ENCODE measurements at regions not wholly inside any gene's neighbourhood (a gene's known extent, or its start where the extent isn't known, plus 50 kb on each side); places are given as distances from the start of the nearest gene placed in this dataset.
"Not testable (repeated sequence)": the region's sequence is repeated elsewhere in the genome, so short reads cannot be mapped to it uniquely, and the experiment has no call there.

DNA sequence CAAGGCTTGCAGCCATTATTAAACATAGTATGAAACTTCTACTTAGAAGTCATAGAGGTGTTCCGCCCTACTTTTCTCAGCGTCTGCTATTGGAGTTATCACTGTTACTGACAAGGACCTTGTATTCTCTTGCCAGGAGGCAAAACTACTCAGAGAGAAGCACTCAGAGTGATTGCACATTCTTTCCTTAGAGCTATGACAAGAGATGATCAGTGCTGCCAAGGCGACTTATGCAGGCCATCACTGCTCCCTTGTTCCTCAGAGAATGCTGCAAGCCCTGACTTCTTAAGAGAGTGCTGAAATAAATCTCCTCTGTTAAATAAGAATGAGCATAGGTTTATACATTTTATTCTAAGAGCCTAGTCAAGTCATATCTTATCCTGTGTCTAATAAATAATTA lies 534.6 kb upstream of the PHF14 start:
- ChIA-PET CTCF (no interaction called here), POLR2A (no interaction called here)
- TF ChIP-seq, protein P1, sequence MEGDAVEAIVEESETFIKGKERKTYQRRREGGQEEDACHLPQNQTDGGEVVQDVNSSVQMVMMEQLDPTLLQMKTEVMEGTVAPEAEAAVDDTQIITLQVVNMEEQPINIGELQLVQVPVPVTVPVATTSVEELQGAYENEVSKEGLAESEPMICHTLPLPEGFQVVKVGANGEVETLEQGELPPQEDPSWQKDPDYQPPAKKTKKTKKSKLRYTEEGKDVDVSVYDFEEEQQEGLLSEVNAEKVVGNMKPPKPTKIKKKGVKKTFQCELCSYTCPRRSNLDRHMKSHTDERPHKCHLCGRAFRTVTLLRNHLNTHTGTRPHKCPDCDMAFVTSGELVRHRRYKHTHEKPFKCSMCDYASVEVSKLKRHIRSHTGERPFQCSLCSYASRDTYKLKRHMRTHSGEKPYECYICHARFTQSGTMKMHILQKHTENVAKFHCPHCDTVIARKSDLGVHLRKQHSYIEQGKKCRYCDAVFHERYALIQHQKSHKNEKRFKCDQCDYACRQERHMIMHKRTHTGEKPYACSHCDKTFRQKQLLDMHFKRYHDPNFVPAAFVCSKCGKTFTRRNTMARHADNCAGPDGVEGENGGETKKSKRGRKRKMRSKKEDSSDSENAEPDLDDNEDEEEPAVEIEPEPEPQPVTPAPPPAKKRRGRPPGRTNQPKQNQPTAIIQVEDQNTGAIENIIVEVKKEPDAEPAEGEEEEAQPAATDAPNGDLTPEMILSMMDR (IDR thresholded peaks at IDR 0.05; ENCODE audit: control extremely low read depth, extremely low read depth, low read depth, missing control alignments): no peak

DNA sequence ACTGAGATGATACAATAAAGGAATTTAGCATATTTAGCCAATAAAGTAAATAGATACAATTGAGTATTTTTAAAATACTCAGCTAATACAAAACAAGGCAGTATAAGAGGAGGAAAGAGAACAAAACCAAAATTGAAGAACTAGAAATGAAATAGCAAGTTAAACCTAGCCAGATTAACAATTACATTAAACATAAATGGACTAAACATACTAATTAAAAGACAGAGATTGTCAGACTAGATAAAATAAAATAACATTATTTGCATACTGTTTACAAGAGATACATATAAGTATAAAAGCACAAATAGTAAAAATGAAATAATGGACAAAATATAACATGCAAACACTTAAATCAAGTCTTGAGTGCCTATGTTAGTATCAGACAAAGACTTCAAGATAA lies 517.7 kb upstream of the PHF14 start:
- POLR2A ChIA-PET: no interaction called here
- CTCF ChIA-PET: no interaction called here
- TF ChIP-seq, protein P1 (IDR thresholded peaks at IDR 0.05; ENCODE audit: control extremely low read depth, extremely low read depth, low read depth, missing control alignments): no peak
- DNase-seq (ENCODE audit: extremely low spot score): no peak

More for the DNA sequence above, 534.6 kb upstream of the PHF14 start:
- DNase-seq (ENCODE audit: extremely low spot score): no peak

DNA sequence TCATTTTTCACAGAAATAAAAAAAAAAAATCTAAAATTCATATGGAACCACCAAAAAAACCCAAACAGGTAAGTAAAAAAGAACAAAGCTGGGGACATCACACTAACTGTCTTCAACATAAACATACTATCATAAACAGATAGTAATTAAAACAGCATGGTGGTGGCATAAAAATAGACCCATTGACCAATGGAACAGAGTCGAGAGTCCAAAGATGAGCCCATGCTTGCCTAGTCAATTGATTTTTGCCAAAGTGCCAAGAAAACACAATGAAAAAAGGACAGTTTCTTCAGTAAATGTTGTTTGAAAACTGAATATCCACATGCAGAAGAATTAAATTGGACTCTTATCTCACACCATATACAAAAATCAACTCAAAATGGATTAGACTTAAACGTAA lies 513.2 kb upstream of the PHF14 start:
- DNase-seq (ENCODE audit: extremely low spot score): no peak
- TF ChIP-seq, protein P1 (IDR thresholded peaks at IDR 0.05; ENCODE audit: control extremely low read depth, extremely low read depth, low read depth, missing control alignments): no peak
- ChIA-PET POLR2A (no interaction called here), CTCF (interaction anchor here (1.2 kb wide), 1 partner anchor 11 kb away, joined by 3 read pairs; no protein-coding TSS in a partner anchor)

DNA sequence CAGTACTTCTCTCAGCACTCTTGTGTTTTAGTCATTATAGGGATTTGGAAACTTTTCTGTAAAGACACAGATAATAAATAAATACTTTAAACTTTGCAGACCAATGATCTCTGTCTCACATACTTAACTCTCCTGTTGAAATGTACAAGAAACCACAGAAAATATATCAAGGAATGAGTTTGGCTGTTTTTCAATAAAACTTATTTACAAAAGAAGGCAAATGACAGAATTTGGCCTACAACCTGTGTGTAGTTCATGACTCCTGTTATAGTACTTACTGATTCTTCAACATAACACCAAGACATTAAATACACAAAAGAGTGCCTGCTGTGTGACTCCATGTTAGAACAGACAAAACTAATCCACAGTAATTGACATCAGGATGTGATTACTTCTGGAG lies 510.0 kb upstream of the PHF14 start:
- POLR2A ChIA-PET: no interaction called here
- no peak for DNase-seq (ENCODE audit: extremely low spot score)

DNA sequence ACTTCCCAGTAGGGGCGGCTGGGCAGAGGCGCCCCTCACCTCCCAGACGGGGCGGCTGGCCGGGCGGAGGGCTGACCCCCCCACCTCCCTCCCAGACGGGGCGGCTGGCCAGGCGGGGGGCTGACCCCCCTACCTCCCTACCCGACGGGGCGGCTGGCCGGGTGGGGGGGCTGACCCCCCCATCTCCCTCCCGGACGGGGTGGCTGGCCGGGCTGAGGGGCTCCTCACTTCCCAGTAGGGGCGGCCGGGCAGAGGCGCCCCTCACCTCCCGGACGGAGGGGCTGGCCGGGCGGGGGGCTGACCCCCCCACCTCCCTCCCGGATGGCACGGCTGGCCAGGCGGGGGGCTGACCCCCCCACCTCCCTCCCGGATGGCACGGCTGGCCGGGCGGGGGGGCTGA lies 508.1 kb upstream of the PHF14 start:
- CTCF ChIA-PET; DNase-seq (ENCODE audit: extremely low spot score); POLR2A ChIA-PET: not testable (repeated sequence)

More for the DNA sequence above, 510.0 kb upstream of the PHF14 start:
- CTCF ChIA-PET: no interaction called here
- TF ChIP-seq, protein P1 (IDR thresholded peaks at IDR 0.05; ENCODE audit: control extremely low read depth, extremely low read depth, low read depth, missing control alignments): no peak

DNA sequence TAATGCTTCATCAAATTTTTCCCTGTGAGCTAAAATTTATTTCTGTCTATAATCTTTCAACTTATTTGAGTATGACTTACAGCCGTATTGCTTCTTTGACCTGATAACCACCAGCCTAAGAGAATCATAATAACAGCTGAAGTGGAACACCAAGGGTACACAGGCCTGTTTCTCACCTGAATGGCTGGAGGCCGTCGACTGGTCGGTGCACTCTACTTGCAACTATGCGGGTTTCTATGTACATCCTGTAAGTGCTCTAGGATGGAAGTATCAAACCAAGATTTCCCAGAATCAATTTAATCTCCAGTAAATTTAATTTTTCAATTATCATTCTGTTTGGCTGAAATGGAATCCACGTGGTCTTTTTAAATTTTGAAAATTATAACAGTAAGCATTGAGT lies 504.8 kb upstream of the PHF14 start:
- no peak for DNase-seq (ENCODE audit: extremely low spot score)
- ChIA-PET POLR2A (no interaction called here), CTCF (interaction anchor here (1.1 kb wide), 1 partner anchor 169 kb away, joined by 3 read pairs; no protein-coding TSS in a partner anchor)
- TF ChIP-seq, protein P1 (IDR thresholded peaks at IDR 0.05; ENCODE audit: control extremely low read depth, extremely low read depth, low read depth, missing control alignments): no peak

DNA sequence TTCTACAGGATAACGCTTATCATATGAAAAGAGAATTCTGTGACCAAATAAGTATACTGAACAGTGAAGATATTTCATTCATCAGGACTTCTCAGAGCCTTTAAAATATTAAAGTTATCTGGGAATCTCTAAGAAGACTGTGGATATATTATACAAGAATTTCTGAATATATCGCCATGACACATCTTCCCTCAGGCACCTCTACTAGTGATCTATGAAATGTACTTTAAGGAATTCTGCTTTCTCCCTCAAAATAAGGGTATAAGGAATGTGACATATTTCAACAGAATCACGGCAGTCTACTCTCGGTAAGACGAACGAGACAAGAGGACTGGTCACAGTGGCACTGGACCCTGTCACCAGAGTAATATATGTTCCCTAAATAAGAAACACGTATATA lies 504.2 kb upstream of the PHF14 start:
- no peak for DNase-seq (ENCODE audit: extremely low spot score)
- CTCF ChIA-PET: no interaction called here
- POLR2A ChIA-PET: no interaction called here
- TF ChIP-seq, protein P1 (IDR thresholded peaks at IDR 0.05; ENCODE audit: control extremely low read depth, extremely low read depth, low read depth, missing control alignments): no peak
